Ectodermal cell (in vitro differentiated cells): ENCODE measurements at regions not wholly inside any gene's neighbourhood (a gene's known extent, or its start where the extent isn't known, plus 50 kb on each side); places are given as distances from the start of the nearest gene placed in this dataset.

Source experiments
- H3K27ac ChIP-seq: 2 replicates; pipeline ENCODE4 v1.7.0; 2013; ENCODE audit warnings: mild to moderate bottlenecking, low read depth, low read length; ENCODE audit not compliant: insufficient read depth, poor library complexity, severe bottlenecking
- H3K27me3 ChIP-seq: 2 replicates; pipeline ENCODE4 v1.7.0; 2013; ENCODE audit warnings: mild to moderate bottlenecking, low read length; ENCODE audit not compliant: insufficient read depth, control insufficient read depth, poor library complexity, severe bottlenecking
- H3K36me3 ChIP-seq: one replicate; pipeline ENCODE4 v1.7.0; 2013; ENCODE audit warnings: low read length; ENCODE audit not compliant: control insufficient read depth, insufficient read depth
- H3K4me1 ChIP-seq: one replicate; pipeline ENCODE4 v1.7.0; 2013; ENCODE audit warnings: low read length; ENCODE audit not compliant: control insufficient read depth, insufficient read depth
- H3K4me3 ChIP-seq: 2 replicates; pipeline ENCODE4 v1.7.0; 2013; ENCODE audit warnings: low read depth, low read length, control low read depth; ENCODE audit not compliant: insufficient read depth
- H3K9me3 ChIP-seq: 2 replicates; pipeline ENCODE4 v1.7.0; 2013; ENCODE audit warnings: mild to moderate bottlenecking, low read length, moderate library complexity; ENCODE audit not compliant: control insufficient read depth
- WGBS, 2 experiments: methylation state at CpG; one replicate each; pipeline ENCODE4 v1.1.7; 2013; ENCODE audit warnings: missing lambda C conversion rate in 2 of 2; 5-methylcytosine and 5-hydroxymethylcytosine counted together

DNA sequence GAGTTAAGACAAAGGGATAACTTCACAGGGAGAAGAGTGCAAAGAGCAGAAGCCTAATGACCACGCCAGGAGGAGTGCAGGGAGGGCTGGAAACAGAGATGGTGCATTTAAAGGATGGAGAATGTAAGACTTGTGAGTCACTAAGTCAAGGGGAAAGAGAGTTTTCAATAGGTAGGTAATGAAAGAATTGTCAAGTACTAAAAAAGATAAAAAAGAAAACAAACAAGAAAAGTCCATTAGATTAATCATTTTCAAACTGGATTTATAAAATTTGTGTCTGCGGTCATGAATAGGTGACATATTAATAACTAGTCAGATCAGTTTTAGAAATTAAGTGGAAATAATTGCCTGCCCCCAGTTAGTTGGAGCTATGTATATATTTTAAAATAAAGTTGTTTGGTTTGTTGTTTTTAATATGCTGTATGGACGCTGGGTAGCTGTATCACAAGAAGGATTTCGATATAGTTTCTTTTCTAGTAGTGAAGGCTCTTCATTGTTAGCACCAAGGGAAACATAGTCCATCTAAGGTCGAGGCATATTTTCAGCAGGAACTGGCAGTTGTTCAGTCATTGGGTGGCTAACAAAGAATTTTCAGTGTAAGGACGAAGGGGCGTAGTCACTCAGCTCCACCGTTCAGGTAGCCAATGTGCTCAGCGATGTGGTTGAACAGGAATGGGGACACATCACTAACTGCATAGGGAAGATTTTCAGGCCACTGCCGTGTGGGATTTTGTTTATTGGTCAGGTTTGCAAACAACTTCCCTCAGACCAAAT, 203.0 kb downstream of the TGFB2 start:
- H3K9me3 ChIP-seq: no peaks in the 10 kb centered on the region
- H3K4me1 ChIP-seq: no peaks in the 10 kb centered on the region
- H3K36me3 ChIP-seq: no peaks in the 10 kb centered on the region
- no peak overlapping the region for H3K4me3 ChIP-seq
- 82 to 91% methylated on average over 9 to 10 of the region's 10 CpGs for WGBS, 2 experiments
- no peak overlapping the region for H3K27ac ChIP-seq
- H3K27me3 ChIP-seq: no peaks in the 10 kb centered on the region

GRCh38 chr1:218548764-218549163, 203.6 kb downstream of the TGFB2 start:
- H3K27me3 ChIP-seq: no peaks in the 10 kb centered on the region
- H3K36me3 ChIP-seq: no peaks in the 10 kb centered on the region
- H3K27ac ChIP-seq: no peak overlapping the region
- no peaks in the 10 kb centered on the region for H3K9me3 ChIP-seq
- no peak overlapping the region for H3K4me3 ChIP-seq
- no peaks in the 10 kb centered on the region for H3K4me1 ChIP-seq
- WGBS, 2 experiments: 93 to 97% methylated on average over 4 of the region's 4 CpGs

- H3K4me3 ChIP-seq: no peak overlapping the region
- WGBS, 2 experiments: 93 to 94% methylated on average over 2 of the region's 2 CpGs
- H3K27me3 ChIP-seq: no peaks in the 10 kb centered on the region
- H3K36me3 ChIP-seq: no peaks in the 10 kb centered on the region
- no peaks in the 10 kb centered on the region for H3K4me1 ChIP-seq
- H3K27ac ChIP-seq: no peak overlapping the region
- H3K9me3 ChIP-seq: no peaks in the 10 kb centered on the region
Measured at GRCh38 chr1:218553197-218553596, 208.1 kb downstream of the TGFB2 start.

- Histone ChIP-seq H3K36me3 (no peaks in the 10 kb centered on the region), H3K27me3 (no peaks in the 10 kb centered on the region), H3K4me1 (no peaks in the 10 kb centered on the region), H3K9me3 (no peaks in the 10 kb centered on the region), H3K27ac (no peak overlapping the region), H3K4me3 (no peak overlapping the region)
Measured at GRCh38 chr1:218556016-218556415, 210.9 kb downstream of the TGFB2 start.

GRCh38 chr1:218557731-218558130, 212.6 kb downstream of the TGFB2 start:
- Histone ChIP-seq H3K27ac (peak overlapping the region; percentile 36), H3K4me1 (no peaks in the 10 kb centered on the region)
- WGBS, 2 experiments: 89 to 93% methylated on average over 6 of the region's 6 CpGs

DNA sequence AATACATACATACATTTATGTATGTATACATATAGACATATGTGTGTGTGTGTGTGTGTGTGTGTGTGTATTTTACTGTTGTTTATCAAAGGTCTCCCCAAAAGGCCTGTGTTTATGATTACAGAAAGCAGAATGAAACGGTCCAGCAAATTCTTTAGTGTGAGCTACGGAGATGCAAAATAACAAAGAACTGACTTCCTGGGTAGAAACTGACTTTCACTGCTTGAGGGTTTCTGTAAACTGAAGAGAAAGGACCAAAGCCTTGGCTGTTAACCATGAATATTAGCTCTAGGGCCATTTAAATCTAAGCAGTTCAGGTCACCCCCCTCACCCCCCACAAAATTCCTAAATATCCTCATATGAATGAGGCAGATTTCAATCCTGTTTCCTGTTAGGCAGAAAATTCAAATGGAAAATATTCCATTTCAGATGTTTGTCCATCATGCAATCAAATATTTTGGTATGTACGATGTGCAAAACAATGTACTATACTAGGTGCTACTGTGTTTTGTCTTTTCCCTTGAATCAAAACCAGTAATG, 213.2 kb downstream of the TGFB2 start:
- Histone ChIP-seq H3K9me3 (no peaks in the 10 kb centered on the region), H3K4me1 (no peaks in the 10 kb centered on the region), H3K4me3 (no peak overlapping the region), H3K27me3 (no peaks in the 10 kb centered on the region), H3K27ac (no peak overlapping the region), H3K36me3 (no peaks in the 10 kb centered on the region)
- WGBS, 2 experiments: 78 to 89% methylated on average over 2 of the region's 3 CpGs

More at GRCh38 chr1:218557731-218558130, 212.6 kb downstream of the TGFB2 start:
- Histone ChIP-seq H3K9me3 (no peaks in the 10 kb centered on the region), H3K36me3 (no peaks in the 10 kb centered on the region), H3K4me3 (no peak overlapping the region), H3K27me3 (no peaks in the 10 kb centered on the region)

DNA sequence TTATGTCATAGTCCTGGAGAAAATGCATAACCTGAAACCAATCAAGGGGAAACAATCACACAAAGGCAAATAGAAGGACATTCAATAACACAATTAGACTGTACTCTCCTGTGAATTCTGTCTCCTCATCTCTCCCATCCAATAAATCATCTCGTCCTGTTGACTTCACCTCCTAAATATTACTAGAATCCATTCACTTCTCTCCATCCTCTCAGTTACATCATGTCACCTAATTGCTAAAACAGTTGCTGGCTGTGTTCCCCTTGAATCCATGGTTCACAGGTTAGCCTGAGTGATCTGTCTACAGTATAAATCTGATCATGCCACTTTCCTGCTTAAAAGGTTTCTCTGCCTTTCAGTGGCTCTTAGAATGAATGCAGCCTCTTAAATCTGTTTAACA, 220.2 kb downstream of the TGFB2 start:
- no peak overlapping the region for H3K4me3 ChIP-seq
- no peak overlapping the region for H3K27ac ChIP-seq
- H3K9me3 ChIP-seq: no peaks in the 10 kb centered on the region
- no peaks in the 10 kb centered on the region for H3K36me3 ChIP-seq
- WGBS, 2 experiments: 82 to 88% methylated on average over 1 of the region's 1 CpG
- H3K27me3 ChIP-seq: no peaks in the 10 kb centered on the region
- H3K4me1 ChIP-seq: no peaks in the 10 kb centered on the region

- WGBS, 2 experiments: 95 to 98% methylated on average over 2 to 3 of the region's 5 CpGs
Measured at GRCh38 chr1:218568962-218569550, 223.9 kb downstream of the TGFB2 start.

GRCh38 chr1:218570456-218570855, 225.3 kb downstream of the TGFB2 start:
- no peak overlapping the region for H3K4me3 ChIP-seq
- no peaks in the 10 kb centered on the region for H3K36me3 ChIP-seq
- WGBS, 2 experiments: 79% methylated on average over 2 of the region's 2 CpGs; no CpG with 5 or more reads in 1 of the 2 experiments
- no peaks in the 10 kb centered on the region for H3K9me3 ChIP-seq
- no peaks in the 10 kb centered on the region for H3K27me3 ChIP-seq
- H3K4me1 ChIP-seq: no peaks in the 10 kb centered on the region
- no peak overlapping the region for H3K27ac ChIP-seq

More at GRCh38 chr1:218568962-218569550, 223.9 kb downstream of the TGFB2 start:
- Histone ChIP-seq H3K4me3 (no peak overlapping the region), H3K36me3 (no peaks in the 10 kb centered on the region), H3K9me3 (no peaks in the 10 kb centered on the region), H3K27me3 (no peaks in the 10 kb centered on the region), H3K27ac (no peak overlapping the region), H3K4me1 (no peaks in the 10 kb centered on the region)

DNA sequence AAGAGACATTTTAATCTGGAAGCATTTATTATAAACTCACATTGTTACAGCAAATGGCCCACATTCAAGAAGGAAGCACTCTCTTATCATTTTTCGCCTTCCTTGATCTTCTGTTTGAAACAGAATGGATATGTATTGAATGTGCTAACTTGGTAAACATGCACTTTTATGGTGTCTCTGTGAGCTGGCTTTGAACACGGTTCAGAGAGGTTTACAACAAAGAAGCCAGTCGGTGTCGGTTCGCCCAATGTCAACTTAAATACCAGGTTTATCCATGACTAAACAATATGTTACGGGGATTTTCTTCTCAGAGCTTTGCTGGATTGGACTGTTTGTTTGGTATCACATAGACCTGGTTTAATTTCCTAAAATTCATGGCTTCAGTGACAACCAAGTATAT, 226.4 kb downstream of the TGFB2 start:
- Histone ChIP-seq H3K9me3 (no peaks in the 10 kb centered on the region), H3K27me3 (no peaks in the 10 kb centered on the region), H3K27ac (no peak overlapping the region), H3K4me3 (no peak overlapping the region), H3K36me3 (no peaks in the 10 kb centered on the region), H3K4me1 (no peaks in the 10 kb centered on the region)
- 95 to 97% methylated on average over 6 of the region's 6 CpGs for WGBS, 2 experiments
